ENCODE measurements at regions not wholly inside any gene's neighbourhood (a gene's known extent, or its start where the extent isn't known, plus 50 kb on each side); places are given as distances from the start of the nearest gene placed in this dataset.
A peak's percentile ranks its signal among the peaks of the same experiment; 100 is the strongest.

GRCh38 chrX:13258052-13258444 lies 61.8 kb downstream of the ATXN3L start:
- H3K9ac ChIP-seq: no peak overlapping the region
- no peak overlapping the region for H3K4me2 ChIP-seq
- peaks cover 0 to 9% of the 10 kb centered on the region in 2 experiments for H3K36me3 ChIP-seq (replicated peaks in 1 of 2; ENCODE audit: control insufficient read depth in 1 of 2, insufficient read depth in 2 of 2, low read length in 1 of 2)
- H3K79me2 ChIP-seq (ENCODE audit: insufficient read depth): no peaks in the 10 kb centered on the region
- H3K27ac ChIP-seq (ENCODE audit: low read depth in 2 of 2, low read length in 1 of 2): peak overlapping the region in 1 of 2 experiments; percentile 16; a peak in 1 of 4 replicates
- H2AFZ ChIP-seq (ENCODE audit: low read depth): no peak overlapping the region
- H3F3A ChIP-seq (replicated peaks; ENCODE audit: insufficient read depth): peaks cover 10% of the 10 kb centered on the region
- 48% methylated on average over 3 of the region's 3 CpGs for WGBS (ENCODE audit: low lambda C conversion rate)
- no peaks in the 10 kb centered on the region for H3K9me3 ChIP-seq
- no peak for TF ChIP-seq USF2 (IDR thresholded peaks at IDR 0.05; ENCODE audit: borderline replicate concordance, low read depth, low read length)
- TF ChIP-seq RAD21 (IDR thresholded peaks at IDR 0.05; ENCODE audit: low read length): no peak
- TF ChIP-seq REST (IDR thresholded peaks at IDR 0.05; ENCODE audit: low read depth, low read length): no peak
- no peak for TF ChIP-seq GATA2 (CRISPR knock-in tag; IDR thresholded peaks at IDR 0.05)
- TF ChIP-seq EP300 (IDR thresholded peaks at IDR 0.05; ENCODE audit: borderline replicate concordance in 1 of 2, low read depth in 1 of 2, low read length in 1 of 2): no peak
- H3K27me3 ChIP-seq (ENCODE audit: insufficient read depth): no peaks in the 10 kb centered on the region
- H3K4me3 ChIP-seq (ENCODE audit: low read depth in 2 of 2, low read length in 1 of 2): no peak overlapping the region
- H3K9me2 ChIP-seq: no peaks in the 10 kb centered on the region
- POLR2A ChIA-PET: no interaction called here
- H4K20me1 ChIP-seq (ENCODE audit: insufficient read depth): no peaks in the 10 kb centered on the region
- DNase-seq: no peak
- no peaks in the 10 kb centered on the region for H3K4me1 ChIP-seq (ENCODE audit: control insufficient read depth in 1 of 2, insufficient read depth in 2 of 2, low read depth in 1 of 2, low read length in 1 of 2)
- CTCF ChIA-PET: no interaction called here

GRCh38 chrX:13257223-13258051 lies 62.4 kb downstream of the ATXN3L start:
- H2AFZ ChIP-seq (ENCODE audit: low read depth): no peak overlapping the region
- no peaks in the 10 kb centered on the region for H4K20me1 ChIP-seq (ENCODE audit: insufficient read depth)
- POLR2A ChIA-PET: no interaction called here
- no peak overlapping the region for H3K4me2 ChIP-seq
- no peaks in the 10 kb centered on the region for H3K27me3 ChIP-seq (ENCODE audit: insufficient read depth)
- TF ChIP-seq FOSL2 (IDR thresholded peaks at IDR 0.05; ENCODE audit: borderline replicate concordance, low read depth) (no peak), TAF1 (IDR thresholded peaks at IDR 0.05; ENCODE audit: borderline replicate concordance, low read depth, low read length) (no peak), SIN3A (IDR thresholded peaks at IDR 0.05; ENCODE audit: borderline replicate concordance, low read depth, low read length) (no peak), FOXM1 (IDR thresholded peaks at IDR 0.05; ENCODE audit: low read depth) (no peak), MEF2A (IDR thresholded peaks at IDR 0.05; ENCODE audit: borderline replicate concordance, low read depth) (no peak), USF1 (IDR thresholded peaks at IDR 0.05; ENCODE audit: borderline replicate concordance, low read depth) (no peak), MXI1 (IDR thresholded peaks at IDR 0.05; ENCODE audit: low read depth, low read length) (no peak), JUND (IDR thresholded peaks at IDR 0.05) (no peak), GABPA (IDR thresholded peaks at IDR 0.05; ENCODE audit: low read depth) (no peak)
- no peaks in the 10 kb centered on the region for H3K9me3 ChIP-seq
- no peak for DNase-seq
- H3K79me2 ChIP-seq (ENCODE audit: insufficient read depth): no peaks in the 10 kb centered on the region
- CTCF ChIA-PET: interaction anchor here (1.1 kb wide), 1 partner anchor 231 kb away, joined by 3 read pairs; no protein-coding TSS in a partner anchor
- peaks cover 0 to 9% of the 10 kb centered on the region in 2 experiments for H3K36me3 ChIP-seq (replicated peaks in 1 of 2; ENCODE audit: control insufficient read depth in 1 of 2, insufficient read depth in 2 of 2, low read length in 1 of 2)
- WGBS (ENCODE audit: low lambda C conversion rate): 72% methylated on average over 6 of the region's 6 CpGs
- no peaks in the 10 kb centered on the region for H3K9me2 ChIP-seq
- H3K27ac ChIP-seq (ENCODE audit: low read depth in 2 of 2, low read length in 1 of 2): peak overlapping the region in 1 of 2 experiments; percentile 24; a peak in 2 of 4 replicates
- no peak overlapping the region for H3K9ac ChIP-seq
- no peaks in the 10 kb centered on the region for H3K4me1 ChIP-seq (ENCODE audit: control insufficient read depth in 1 of 2, insufficient read depth in 2 of 2, low read depth in 1 of 2, low read length in 1 of 2)
- peaks cover 12% of the 10 kb centered on the region for H3F3A ChIP-seq (replicated peaks; ENCODE audit: insufficient read depth)
- no peak overlapping the region for H3K4me3 ChIP-seq (ENCODE audit: low read depth in 2 of 2, low read length in 1 of 2)
